Tibial nerve (tissue), 4 donors: ENCODE measurements at regions not wholly inside any gene's neighbourhood (a gene's known extent, or its start where the extent isn't known, plus 50 kb on each side); places are given as distances from the start of the nearest gene placed in this dataset.

Source experiments
- DNase-seq, 2 donors: peaks; one replicate each; pipeline ENCODE4 v3.0.0-alpha.2; 2019; ENCODE audit warnings: low spot score in 2 of 2
- H3K27ac ChIP-seq, 4 donors: fragments of 200-600 bp; sonication (generic) in 3 of 4; one replicate each; pipeline ENCODE4 v1.5.1; 2017 to 2019; ENCODE audit warnings: mild to moderate bottlenecking in 1 of 4
- H3K27me3 ChIP-seq, 2 donors: fragments of 200-600 bp; sonication (generic) in 1 of 2; one replicate each; pipeline versions ENCODE4 v1.5.1 to v1.6.0; 2017 to 2019
- H3K36me3 ChIP-seq, 3 donors: fragments of 200-600 bp; sonication (generic); one replicate each; pipeline ENCODE4 v1.5.1; 2018 to 2019
- H3K4me1 ChIP-seq, 4 donors: fragments of 200-600 bp; sonication (generic) in 3 of 4; one replicate each; pipeline ENCODE4 v1.5.1; 2017 to 2019
- H3K4me3 ChIP-seq, 4 donors: fragments of 200-600 bp; sonication (generic) in 3 of 4; one replicate each; pipeline ENCODE4 v1.5.1; 2017 to 2019; ENCODE audit warnings: mild to moderate bottlenecking in 1 of 4, moderate library complexity in 1 of 4
- H3K9me3 ChIP-seq, 4 donors: fragments of 200-600 bp; sonication (generic) in 3 of 4; one replicate each; pipeline ENCODE4 v1.5.1; 2017 to 2019
- CTCF ChIP-seq, 5 experiments: fragments of 200-600 bp in 3 of 5; fragments of 450-650 bp in 2 of 5; sonication (generic) in 3 of 5; IDR thresholded peaks; one replicate each; pipeline ENCODE4 v1.5.1; 2016 to 2019; ENCODE audit warnings: antibody characterized with exemption in 5 of 5, mild to moderate bottlenecking in 3 of 5, moderate library complexity in 2 of 5
- EP300 ChIP-seq, 2 donors: sonication (generic); formaldehyde crosslinking; IDR thresholded peaks; one replicate each; pipeline ENCODE4 v1.6.1; 2017; ENCODE audit warnings: antibody characterized with exemption in 2 of 2, mild to moderate bottlenecking in 1 of 2
- POLR2A ChIP-seq, 2 donors: fragments of 450-650 bp; IDR thresholded peaks; one replicate each; pipeline ENCODE4 v1.6.1; 2017; ENCODE audit warnings: antibody characterized with exemption in 2 of 2, mild to moderate bottlenecking in 2 of 2, moderate library complexity in 2 of 2
- WGBS, 2 donors: methylation state at CpG; one replicate each; pipeline ENCODE4 v1.1.5; 2018; 5-methylcytosine and 5-hydroxymethylcytosine counted together

GRCh38 chr3:13718436-13718835 is 161.4 kb downstream of the WNT7A start:
- 58 to 66% methylated on average over 7 of the region's 7 CpGs for WGBS, 2 donors
- H3K27ac ChIP-seq, result no peak overlapping the region
- no peak overlapping the region for H3K4me3 ChIP-seq
- H3K27me3 ChIP-seq, result no peaks in the 10 kb centered on the region
- no peak for DNase-seq
- H3K9me3 ChIP-seq, result peaks cover 0 to 21% (median 0%) of the 10 kb centered on the region in 4 donors
- H3K4me1 ChIP-seq, result no peaks in the 10 kb centered on the region
- no peaks in the 10 kb centered on the region for H3K36me3 ChIP-seq
- TF ChIP-seq POLR2A (IDR thresholded peaks at IDR 0.05) (no peak), CTCF (IDR thresholded peaks at IDR 0.05) (no peak), EP300 (IDR thresholded peaks at IDR 0.05) (no peak)

GRCh38 chr3:13718000-13718399 is 161.9 kb downstream of the WNT7A start:
- DNase-seq, result no peak
- no peaks in the 10 kb centered on the region for H3K4me1 ChIP-seq
- H3K4me3 ChIP-seq, result no peak overlapping the region
- H3K27me3 ChIP-seq, result no peaks in the 10 kb centered on the region
- 66 to 75% methylated on average over 2 of the region's 2 CpGs for WGBS, 2 donors
- peaks cover 0 to 21% (median 0%) of the 10 kb centered on the region in 4 donors for H3K9me3 ChIP-seq
- H3K27ac ChIP-seq, result no peak overlapping the region
- no peaks in the 10 kb centered on the region for H3K36me3 ChIP-seq
- no peak for TF ChIP-seq EP300 (IDR thresholded peaks at IDR 0.05)
- TF ChIP-seq POLR2A (IDR thresholded peaks at IDR 0.05), result no peak
- TF ChIP-seq CTCF (IDR thresholded peaks at IDR 0.05), result no peak

GRCh38 chr3:13717222-13717895 is 162.5 kb downstream of the WNT7A start:
- Histone ChIP-seq H3K9me3 (peaks cover 0 to 23% (median 0%) of the 10 kb centered on the region in 4 donors), H3K4me3 (no peak overlapping the region), H3K27ac (no peak overlapping the region), H3K27me3 (no peaks in the 10 kb centered on the region), H3K4me1 (no peaks in the 10 kb centered on the region), H3K36me3 (no peaks in the 10 kb centered on the region)
- WGBS, 2 donors, result 66 to 71% methylated on average over 8 of the region's 8 CpGs
- TF ChIP-seq EP300 (IDR thresholded peaks at IDR 0.05), result no peak
- TF ChIP-seq CTCF (IDR thresholded peaks at IDR 0.05), result no peak
- TF ChIP-seq POLR2A (IDR thresholded peaks at IDR 0.05), result no peak
- DNase-seq, result no peak

GRCh38 chr3:13716540-13717221 is 163.2 kb downstream of the WNT7A start:
- Histone ChIP-seq H3K27me3 (no peaks in the 10 kb centered on the region), H3K27ac (no peak overlapping the region), H3K9me3 (peaks cover 0 to 21% (median 0%) of the 10 kb centered on the region in 4 donors), H3K4me3 (no peak overlapping the region), H3K36me3 (no peaks in the 10 kb centered on the region), H3K4me1 (no peaks in the 10 kb centered on the region)
- DNase-seq, result no peak
- 85 to 87% methylated on average over 7 of the region's 7 CpGs for WGBS, 2 donors
- no peak for TF ChIP-seq POLR2A (IDR thresholded peaks at IDR 0.05)
- no peak for TF ChIP-seq EP300 (IDR thresholded peaks at IDR 0.05)
- no peak for TF ChIP-seq CTCF (IDR thresholded peaks at IDR 0.05)

GRCh38 chr3:13715961-13716360 is 163.9 kb downstream of the WNT7A start:
- no peak for DNase-seq
- Histone ChIP-seq H3K27ac (no peak overlapping the region), H3K9me3 (peaks cover 0 to 27% (median 0%) of the 10 kb centered on the region in 4 donors), H3K27me3 (no peaks in the 10 kb centered on the region), H3K4me1 (no peaks in the 10 kb centered on the region), H3K4me3 (no peak overlapping the region), H3K36me3 (no peaks in the 10 kb centered on the region)
- TF ChIP-seq CTCF (IDR thresholded peaks at IDR 0.05) (no peak), POLR2A (IDR thresholded peaks at IDR 0.05) (no peak), EP300 (IDR thresholded peaks at IDR 0.05) (no peak)
- WGBS, 2 donors, result 82 to 85% methylated on average over 4 of the region's 4 CpGs
